Transverse colon (tissue), 4 donors: ENCODE measurements at regions not wholly inside any gene's neighbourhood (a gene's known extent, or its start where the extent isn't known, plus 50 kb on each side); places are given as distances from the start of the nearest gene placed in this dataset.

ENCODE experiments used
- CTCF ChIP-seq, 5 experiments: fragments of 200-600 bp in 3 of 5; fragments of 450-650 bp in 2 of 5; sonication (generic) in 3 of 5; IDR thresholded peaks; 1 replicate in 2 of 5; 2 replicates in 3 of 5; pipeline ENCODE4 v1.5.1; 2016 to 2017; ENCODE audit warnings: antibody characterized with exemption in 5 of 5, inconsistent platforms in 3 of 5, mild to moderate bottlenecking in 2 of 5, moderate library complexity in 1 of 5
- POLR2A ChIP-seq: fragments of 450-650 bp; IDR thresholded peaks from one replicate; pipeline ENCODE4 v1.6.1; 2016; ENCODE audit warnings: antibody characterized with exemption, mild to moderate bottlenecking, moderate library complexity
- POLR2AphosphoS5 ChIP-seq, 3 donors: sonication (generic); formaldehyde crosslinking; IDR thresholded peaks; one replicate each; pipeline ENCODE4 v1.6.1; 2016; ENCODE audit warnings: antibody characterized with exemption in 3 of 3

DNA sequence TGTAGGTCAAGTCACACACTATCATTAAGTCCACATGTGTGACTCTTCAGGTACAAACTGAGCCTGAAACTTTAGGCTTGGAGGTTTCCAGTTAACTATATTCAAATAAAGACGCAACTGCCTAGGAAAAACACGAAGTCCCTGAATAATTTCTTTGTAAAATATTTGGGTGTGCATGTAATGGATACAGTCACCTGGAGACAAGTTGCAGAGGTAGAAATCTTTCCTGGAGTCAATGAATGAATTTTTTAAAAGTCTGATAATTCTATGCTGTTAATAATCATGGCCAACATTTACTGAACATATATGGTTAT lies 132.7 kb downstream of the MTX3 start:
- TF ChIP-seq CTCF (IDR thresholded peaks at IDR 0.05) (no peak), POLR2A (no peak), POLR2AphosphoS5 (IDR thresholded peaks at IDR 0.05) (no peak)
